HEK293T (cell line): ENCODE measurements at regions not wholly inside any gene's neighbourhood (a gene's known extent, or its start where the extent isn't known, plus 50 kb on each side); places are given as distances from the start of the nearest gene placed in this dataset.

Experiments used
- BHLHE40 ChIP-seq: fragments of 450-650 bp; IDR thresholded peaks from 2 replicates; pipeline ENCODE4 v1.6.1; 2016; ENCODE audit warnings: mild to moderate bottlenecking, moderate library complexity, borderline replicate concordance
- CTBP1 ChIP-seq: fragments of 450-650 bp; IDR thresholded peaks from 2 replicates; pipeline ENCODE4 v1.6.1; 2016; ENCODE audit warnings: borderline replicate concordance
- FOXA1 ChIP-seq: fragments of 450-650 bp; IDR thresholded peaks from 2 replicates; pipeline ENCODE4 v1.6.1; 2016; ENCODE audit warnings: mild to moderate bottlenecking
- FOXK2 ChIP-seq: fragments of 450-650 bp; IDR thresholded peaks from 2 replicates; pipeline ENCODE4 v1.6.1; 2016; ENCODE audit warnings: mild to moderate bottlenecking
- FOXM1 ChIP-seq: fragments of 450-650 bp; IDR thresholded peaks from 2 replicates; pipeline ENCODE4 v1.6.1; 2017; ENCODE audit warnings: mild to moderate bottlenecking, borderline replicate concordance
- HDGF ChIP-seq: fragments of 450-650 bp; IDR thresholded peaks from 2 replicates; pipeline ENCODE4 v1.6.1; 2017; ENCODE audit warnings: antibody characterized with exemption, borderline replicate concordance
- LEF1 ChIP-seq: fragments of 450-650 bp; IDR thresholded peaks from 2 replicates; pipeline ENCODE4 v1.6.1; 2017; ENCODE audit warnings: mild to moderate bottlenecking, borderline replicate concordance
- NFRKB ChIP-seq: fragments of 450-650 bp; IDR thresholded peaks from 2 replicates; pipeline ENCODE4 v1.6.1; 2016; ENCODE audit warnings: mild to moderate bottlenecking, moderate library complexity
- ZNF384 ChIP-seq: fragments of 450-650 bp; IDR thresholded peaks from 2 replicates; pipeline ENCODE4 v1.6.1; 2016
- TF ChIP-seq, protein P1 (sequence below): fragments of 450-650 bp; IDR thresholded peaks from 2 replicates; pipeline ENCODE4 v1.6.1; 2016

DNA sequence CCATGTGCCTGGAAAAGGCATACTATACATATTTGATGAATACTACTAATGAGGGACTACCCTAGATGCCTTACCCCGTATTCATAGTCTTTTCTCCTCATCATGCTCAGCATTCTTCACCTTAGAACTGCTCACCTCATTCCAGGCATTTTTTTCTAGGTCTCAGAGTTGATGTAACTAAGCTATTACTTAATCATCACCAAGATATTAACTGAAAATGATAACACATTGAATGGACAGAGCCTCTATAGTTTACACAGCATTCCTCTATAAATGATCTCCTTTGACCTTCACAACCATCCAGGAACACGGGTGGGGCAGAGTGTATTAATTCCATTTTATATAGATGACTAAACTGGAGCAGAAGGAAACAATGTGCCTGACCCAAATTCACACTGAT is 174.1 kb upstream of the DPH6 start:
- TF ChIP-seq LEF1 (no peak), HDGF (no peak), FOXK2 (no peak), FOXM1 (no peak), CTBP1 (no peak), FOXA1 (no peak), ZNF384 (no peak), NFRKB (no peak), BHLHE40 (no peak)
- TF ChIP-seq, protein P1, sequence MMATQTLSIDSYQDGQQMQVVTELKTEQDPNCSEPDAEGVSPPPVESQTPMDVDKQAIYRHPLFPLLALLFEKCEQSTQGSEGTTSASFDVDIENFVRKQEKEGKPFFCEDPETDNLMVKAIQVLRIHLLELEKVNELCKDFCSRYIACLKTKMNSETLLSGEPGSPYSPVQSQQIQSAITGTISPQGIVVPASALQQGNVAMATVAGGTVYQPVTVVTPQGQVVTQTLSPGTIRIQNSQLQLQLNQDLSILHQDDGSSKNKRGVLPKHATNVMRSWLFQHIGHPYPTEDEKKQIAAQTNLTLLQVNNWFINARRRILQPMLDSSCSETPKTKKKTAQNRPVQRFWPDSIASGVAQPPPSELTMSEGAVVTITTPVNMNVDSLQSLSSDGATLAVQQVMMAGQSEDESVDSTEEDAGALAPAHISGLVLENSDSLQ: no peak
